ENCODE measurements at regions not wholly inside any gene's neighbourhood (a gene's known extent, or its start where the extent isn't known, plus 50 kb on each side); places are given as distances from the start of the nearest gene placed in this dataset.

GRCh38 chr6:115398607-115399006 lies 662.1 kb downstream of the FRK start:
- DNase-seq, result no peak

- no peak for DNase-seq
Measured at GRCh38 chr6:115396112-115396906, 664.4 kb downstream of the FRK start.

GRCh38 chr6:115393821-115394220 lies 666.9 kb downstream of the FRK start:
- no peak for DNase-seq

GRCh38 chr6:115370202-115370601 lies 690.5 kb downstream of the FRK start:
- no peak for DNase-seq

GRCh38 chr6:115365783-115366182 lies 694.9 kb downstream of the FRK start:
- DNase-seq, result no peak

GRCh38 chr6:115363379-115363778 lies 697.3 kb downstream of the FRK start:
- DNase-seq, result no peak

- no peak for DNase-seq
Measured at GRCh38 chr6:115362234-115362633, 698.5 kb downstream of the FRK start.

GRCh38 chr6:115360602-115361325 lies 699.9 kb downstream of the FRK start:
- no peak for DNase-seq

GRCh38 chr6:115358616-115359015 lies 702.1 kb downstream of the FRK start:
- peak; percentile 2 for DNase-seq

- DNase-seq, result no peak
Measured at GRCh38 chr6:115356371-115356770, 704.3 kb downstream of the FRK start.

- no peak for DNase-seq
Measured at GRCh38 chr6:115323001-115323400, 737.7 kb downstream of the FRK start.

- no peak for DNase-seq
Measured at GRCh38 chr6:115319823-115320222, 740.9 kb downstream of the FRK start.

GRCh38 chr6:115310156-115310555 lies 750.5 kb downstream of the FRK start:
- no peak for DNase-seq

- no peak for DNase-seq
Measured at GRCh38 chr6:115302731-115303130, 758.0 kb downstream of the FRK start.

- no peak for DNase-seq
Measured at GRCh38 chr6:115287467-115287866, 773.2 kb downstream of the FRK start.

- DNase-seq, result no peak
Measured at GRCh38 chr6:115276881-115277565, 783.7 kb downstream of the FRK start.

GRCh38 chr6:115272311-115272710 lies 788.4 kb downstream of the FRK start:
- DNase-seq, result no peak

- no peak for DNase-seq
Measured at GRCh38 chr6:115271434-115271833, 789.3 kb downstream of the FRK start.

GRCh38 chr6:115270953-115271352 lies 789.7 kb downstream of the FRK start:
- DNase-seq, result no peak

GRCh38 chr6:115241373-115241772 lies 819.3 kb downstream of the FRK start:
- no peak for DNase-seq

- no peak for DNase-seq
Measured at GRCh38 chr6:115221198-115221597, 839.5 kb downstream of the FRK start.

GRCh38 chr6:115220551-115221159 lies 840.0 kb downstream of the FRK start:
- DNase-seq, result no peak

GRCh38 chr6:115219645-115220044 lies 841.0 kb downstream of the FRK start:
- DNase-seq, result no peak

All from fibroblast of upper back skin (primary cell).